ENCODE measurements at regions not wholly inside any gene's neighbourhood (a gene's known extent, or its start where the extent isn't known, plus 50 kb on each side); places are given as distances from the start of the nearest gene placed in this dataset.
"Not testable (repeated sequence)": the region's sequence is repeated elsewhere in the genome, so short reads cannot be mapped to it uniquely, and the experiment has no call there.

- TF ChIP-seq POLR2AphosphoS5 (IDR thresholded peaks at IDR 0.05; ENCODE audit: borderline replicate concordance, low read depth, low read length); FOXP2 (optimal IDR thresholded peaks at IDR 0.05; ENCODE audit: control extremely low read depth, extremely low read length, insufficient read depth); EZH2 (IDR thresholded peaks at IDR 0.05): not testable (repeated sequence)
These were observed 192.7 kb downstream of the CPE start for GRCh38 chr4:165571476-165571875.
